HUES6 (cell line): ENCODE measurements at regions not wholly inside any gene's neighbourhood (a gene's known extent, or its start where the extent isn't known, plus 50 kb on each side); places are given as distances from the start of the nearest gene placed in this dataset.

Experiments
- H3K27ac ChIP-seq: 2 replicates; pipeline ENCODE4 v1.7.0; 2013; ENCODE audit warnings: low read depth, mild to moderate bottlenecking, low read length, inconsistent platforms
- H3K27me3 ChIP-seq: 2 replicates; pipeline ENCODE4 v1.6.1; 2013; ENCODE audit warnings: low read length; ENCODE audit not compliant: control insufficient read depth, insufficient read depth
- H3K36me3 ChIP-seq: 2 replicates; pipeline ENCODE4 v1.6.1; 2013; ENCODE audit warnings: low read length; ENCODE audit not compliant: control insufficient read depth, insufficient read depth
- H3K4me1 ChIP-seq: 2 replicates; pipeline ENCODE4 v1.6.1; 2013; ENCODE audit warnings: low read length; ENCODE audit not compliant: control insufficient read depth, insufficient read depth
- H3K4me3 ChIP-seq: 2 replicates; pipeline ENCODE4 v1.5.1; 2013; ENCODE audit warnings: low read depth, low read length
- H3K9ac ChIP-seq: one replicate; pipeline ENCODE4 v1.6.1; 2013; ENCODE audit warnings: mild to moderate bottlenecking, low read length
- H3K9me3 ChIP-seq: 2 replicates; pipeline ENCODE4 v1.6.1; 2013; ENCODE audit warnings: low read depth, low read length; ENCODE audit not compliant: control insufficient read depth, insufficient read depth

GRCh38 chr1:80759354-80759753 lies 1041.4 kb upstream of the ADGRL2 start:
- Histone ChIP-seq H3K27me3 (no peaks in the 10 kb centered on the region), H3K9ac (no peak overlapping the region), H3K9me3 (no peaks in the 10 kb centered on the region)

GRCh38 chr1:80755944-80756343 lies 1044.8 kb upstream of the ADGRL2 start:
- Histone ChIP-seq H3K9ac (no peak overlapping the region), H3K4me3 (no peak overlapping the region), H3K4me1 (no peaks in the 10 kb centered on the region), H3K9me3 (no peaks in the 10 kb centered on the region), H3K27ac (no peak overlapping the region), H3K36me3 (no peaks in the 10 kb centered on the region), H3K27me3 (no peaks in the 10 kb centered on the region)

More at GRCh38 chr1:80759354-80759753, 1041.4 kb upstream of the ADGRL2 start:
- H3K36me3 ChIP-seq, result no peaks in the 10 kb centered on the region
- no peak overlapping the region for H3K4me3 ChIP-seq
- no peak overlapping the region for H3K27ac ChIP-seq
- H3K4me1 ChIP-seq, result no peaks in the 10 kb centered on the region

- H3K9ac ChIP-seq, result no peak overlapping the region
- no peaks in the 10 kb centered on the region for H3K9me3 ChIP-seq
- no peaks in the 10 kb centered on the region for H3K4me1 ChIP-seq
- H3K27ac ChIP-seq, result no peak overlapping the region
- H3K36me3 ChIP-seq, result no peaks in the 10 kb centered on the region
- H3K4me3 ChIP-seq, result no peak overlapping the region
- no peaks in the 10 kb centered on the region for H3K27me3 ChIP-seq
These were observed 1049.5 kb upstream of the ADGRL2 start for GRCh38 chr1:80751204-80751603.

- Histone ChIP-seq H3K27ac (no peak overlapping the region), H3K4me1 (no peaks in the 10 kb centered on the region), H3K27me3 (no peaks in the 10 kb centered on the region), H3K9ac (no peak overlapping the region), H3K9me3 (no peaks in the 10 kb centered on the region), H3K36me3 (no peaks in the 10 kb centered on the region), H3K4me3 (no peak overlapping the region)
These were observed 1069.4 kb upstream of the ADGRL2 start for GRCh38 chr1:80731241-80731894.

- H3K4me1 ChIP-seq, result no peaks in the 10 kb centered on the region
- H3K27ac ChIP-seq, result no peak overlapping the region
- H3K36me3 ChIP-seq, result no peaks in the 10 kb centered on the region
- H3K27me3 ChIP-seq, result no peaks in the 10 kb centered on the region
- H3K9me3 ChIP-seq, result no peaks in the 10 kb centered on the region
- no peak overlapping the region for H3K9ac ChIP-seq
- H3K4me3 ChIP-seq, result no peak overlapping the region
These were observed 1078.1 kb upstream of the ADGRL2 start for GRCh38 chr1:80722611-80723010.

- Histone ChIP-seq H3K9ac (no peak overlapping the region), H3K4me1 (no peaks in the 10 kb centered on the region), H3K27ac (no peak overlapping the region), H3K9me3 (no peaks in the 10 kb centered on the region), H3K27me3 (no peaks in the 10 kb centered on the region), H3K36me3 (no peaks in the 10 kb centered on the region), H3K4me3 (no peak overlapping the region)
These were observed 1094.2 kb upstream of the ADGRL2 start for GRCh38 chr1:80706526-80706925.

GRCh38 chr1:80678438-80678837 lies 1122.3 kb upstream of the ADGRL2 start:
- Histone ChIP-seq H3K9me3 (no peaks in the 10 kb centered on the region), H3K9ac (no peak overlapping the region), H3K27ac (no peak overlapping the region), H3K4me1 (peaks cover 27% of the 10 kb centered on the region), H3K27me3 (no peaks in the 10 kb centered on the region), H3K36me3 (no peaks in the 10 kb centered on the region), H3K4me3 (no peak overlapping the region)

GRCh38 chr1:80675454-80675853 lies 1125.3 kb upstream of the ADGRL2 start:
- Histone ChIP-seq H3K9ac (no peak overlapping the region), H3K27ac (0 out of 2 replicates have a peak overlapping the region, but pooled peaks have one; percentile 56), H3K4me1 (peaks cover 27% of the 10 kb centered on the region), H3K4me3 (no peak overlapping the region), H3K36me3 (no peaks in the 10 kb centered on the region), H3K9me3 (no peaks in the 10 kb centered on the region), H3K27me3 (no peaks in the 10 kb centered on the region)

- Histone ChIP-seq H3K9me3 (no peaks in the 10 kb centered on the region), H3K27me3 (no peaks in the 10 kb centered on the region), H3K4me1 (peaks cover 27% of the 10 kb centered on the region), H3K9ac (no peak overlapping the region), H3K27ac (0 out of 2 replicates have a peak overlapping the region, but pooled peaks have one; percentile 66), H3K4me3 (no peak overlapping the region), H3K36me3 (no peaks in the 10 kb centered on the region)
These were observed 1126.7 kb upstream of the ADGRL2 start for GRCh38 chr1:80673935-80674597.

- Histone ChIP-seq H3K9ac (no peak overlapping the region), H3K27me3 (no peaks in the 10 kb centered on the region), H3K4me1 (no peaks in the 10 kb centered on the region), H3K36me3 (no peaks in the 10 kb centered on the region), H3K9me3 (no peaks in the 10 kb centered on the region), H3K4me3 (no peak overlapping the region), H3K27ac (no peak overlapping the region)
These were observed 1132.4 kb upstream of the ADGRL2 start for GRCh38 chr1:80668372-80668771.

- Histone ChIP-seq H3K36me3 (no peaks in the 10 kb centered on the region), H3K27me3 (no peaks in the 10 kb centered on the region)
These were observed 1134.7 kb upstream of the ADGRL2 start for GRCh38 chr1:80666073-80666472.

More at GRCh38 chr1:80666073-80666472, 1134.7 kb upstream of the ADGRL2 start:
- Histone ChIP-seq H3K9ac (no peak overlapping the region), H3K4me3 (no peak overlapping the region), H3K4me1 (no peaks in the 10 kb centered on the region), H3K27ac (no peak overlapping the region), H3K9me3 (no peaks in the 10 kb centered on the region)
